Stimulated activated effector memory CD8-positive, alpha-beta T cell treated with anti-CD3 and anti-CD28 coated beads, Interleukin-12 subunit alpha, Interleukin-12 subunit beta, amount 100 ng/mL, for 72 hours (primary cell): ENCODE measurements at regions not wholly inside any gene's neighbourhood (a gene's known extent, or its start where the extent isn't known, plus 50 kb on each side); places are given as distances from the start of the nearest gene placed in this dataset.

Source experiments
- ATAC-seq: fragments of 150-1000 bp; cut with Tn5 transposase; 2 replicates; pipeline ENCODE4 v1.10.0; 2021
- DNase-seq, 2 donors: peaks; one replicate each; pipeline ENCODE4 v3.0.0; 2021 to 2022; ENCODE audit warnings: low spot score in 2 of 2
- H3K27ac Mint-ChIP-seq: one replicate; pipeline ENCODE4 v1.8.0; 2022; ENCODE audit warnings: mild to moderate bottlenecking, mixed read lengths
- H3K36me3 Mint-ChIP-seq: one replicate; pipeline ENCODE4 v1.8.0; 2022; ENCODE audit warnings: mild to moderate bottlenecking, mixed read lengths
- H3K4me1 Mint-ChIP-seq: one replicate; pipeline ENCODE4 v1.8.0; 2022; ENCODE audit warnings: mixed read lengths
- H3K4me3 Mint-ChIP-seq: one replicate; pipeline ENCODE4 v1.8.0; 2022; ENCODE audit warnings: mild to moderate bottlenecking, mixed read lengths
- H3K9me3 Mint-ChIP-seq: one replicate; pipeline ENCODE4 v1.8.0; 2022; ENCODE audit warnings: mixed read lengths

DNA sequence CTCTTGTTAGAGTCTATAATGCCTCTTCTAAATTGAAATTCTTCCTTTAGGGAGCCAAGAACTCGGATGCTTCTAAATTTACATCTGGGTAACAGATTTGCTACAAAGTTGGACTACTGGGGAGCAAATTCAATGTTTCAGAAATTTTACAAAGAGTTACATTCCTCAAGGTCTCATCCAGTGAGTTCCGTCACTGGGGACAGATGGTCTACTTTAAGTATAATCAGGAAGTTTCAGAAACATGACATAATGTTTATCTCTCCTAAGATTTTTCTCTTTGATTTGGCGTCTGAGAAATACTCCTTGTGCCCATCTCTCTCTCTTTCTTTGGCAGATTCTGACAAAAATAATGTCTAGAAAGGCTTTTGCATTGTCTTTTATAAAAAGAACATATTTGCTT is 81.5 kb upstream of the MBNL2 start:
- H3K4me3 Mint-ChIP-seq, result no peak overlapping the region
- no peak for ATAC-seq
- H3K4me1 Mint-ChIP-seq, result peaks cover 8% of the 10 kb centered on the region
- DNase-seq, result no peak
- H3K27ac Mint-ChIP-seq, result no peak overlapping the region
- H3K36me3 Mint-ChIP-seq, result no peaks in the 10 kb centered on the region
- H3K9me3 Mint-ChIP-seq, result no peaks in the 10 kb centered on the region

GRCh38 chr13:97141097-97141496 is 81.0 kb upstream of the MBNL2 start:
- ATAC-seq (no peak), DNase-seq (no peak)
- H3K4me3 Mint-ChIP-seq, result no peak overlapping the region
- H3K4me1 Mint-ChIP-seq, result peaks cover 8% of the 10 kb centered on the region
- no peak overlapping the region for H3K27ac Mint-ChIP-seq
- no peaks in the 10 kb centered on the region for H3K36me3 Mint-ChIP-seq
- no peaks in the 10 kb centered on the region for H3K9me3 Mint-ChIP-seq

DNA sequence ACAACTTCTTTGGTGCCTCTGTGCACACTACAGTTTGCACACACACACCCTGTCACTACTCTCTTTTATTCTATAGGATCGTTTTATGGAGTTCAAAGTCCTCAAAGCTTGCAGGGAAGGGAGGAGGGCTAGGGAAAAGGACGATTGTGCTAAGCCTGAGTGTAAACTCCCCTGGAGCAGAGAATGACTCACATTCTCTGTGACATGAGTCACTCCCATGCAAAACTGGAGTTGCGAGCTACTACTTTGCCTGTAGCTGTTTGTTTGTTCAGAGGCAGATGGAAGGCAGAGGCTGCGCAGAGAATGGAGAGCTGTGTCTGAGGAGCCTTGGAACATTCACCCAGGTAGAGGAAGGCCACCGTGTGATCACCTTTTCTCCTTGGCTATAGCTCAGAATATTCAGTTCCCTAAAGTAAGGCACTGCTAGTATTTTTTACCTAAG is 80.5 kb upstream of the MBNL2 start:
- ATAC-seq (peak; percentile 98), DNase-seq (peak in 1 of 2 donors; percentile 56)
- Mint-ChIP-seq H3K27ac (no peak overlapping the region), H3K4me3 (peak overlapping the region; percentile 14), H3K4me1 (peaks cover 8% of the 10 kb centered on the region), H3K36me3 (no peaks in the 10 kb centered on the region), H3K9me3 (no peaks in the 10 kb centered on the region)

DNA sequence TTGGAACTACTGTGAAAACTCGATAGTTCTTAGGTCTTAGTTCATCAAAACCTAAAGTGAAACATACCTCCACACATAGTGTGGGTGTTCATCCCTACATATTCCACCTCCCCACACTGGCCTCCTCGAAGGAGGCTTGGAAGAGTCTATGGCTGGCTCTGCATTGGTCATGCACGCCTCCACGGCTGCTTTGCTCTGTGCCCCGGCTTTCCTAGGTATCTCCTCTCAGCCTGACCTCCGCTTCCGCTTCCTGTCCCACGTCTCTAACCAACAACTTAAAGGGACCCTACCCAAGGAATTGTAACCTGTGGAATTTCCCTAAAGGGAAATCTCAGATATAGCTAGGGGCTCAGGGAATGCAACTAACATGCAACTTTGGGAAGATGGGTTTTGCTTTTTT is 79.7 kb upstream of the MBNL2 start:
- no peaks in the 10 kb centered on the region for H3K36me3 Mint-ChIP-seq
- H3K4me1 Mint-ChIP-seq, result peaks cover 8% of the 10 kb centered on the region
- ATAC-seq, result no peak
- no peak for DNase-seq
- no peak overlapping the region for H3K4me3 Mint-ChIP-seq
- no peak overlapping the region for H3K27ac Mint-ChIP-seq
- H3K9me3 Mint-ChIP-seq, result no peaks in the 10 kb centered on the region

- DNase-seq, result no peak
- no peak for ATAC-seq
- Mint-ChIP-seq H3K4me1 (peaks cover 8% of the 10 kb centered on the region), H3K9me3 (no peaks in the 10 kb centered on the region), H3K4me3 (no peak overlapping the region), H3K36me3 (no peaks in the 10 kb centered on the region), H3K27ac (no peak overlapping the region)
Observed at GRCh38 chr13:97145057-97145456, 77.1 kb upstream of the MBNL2 start.

DNA sequence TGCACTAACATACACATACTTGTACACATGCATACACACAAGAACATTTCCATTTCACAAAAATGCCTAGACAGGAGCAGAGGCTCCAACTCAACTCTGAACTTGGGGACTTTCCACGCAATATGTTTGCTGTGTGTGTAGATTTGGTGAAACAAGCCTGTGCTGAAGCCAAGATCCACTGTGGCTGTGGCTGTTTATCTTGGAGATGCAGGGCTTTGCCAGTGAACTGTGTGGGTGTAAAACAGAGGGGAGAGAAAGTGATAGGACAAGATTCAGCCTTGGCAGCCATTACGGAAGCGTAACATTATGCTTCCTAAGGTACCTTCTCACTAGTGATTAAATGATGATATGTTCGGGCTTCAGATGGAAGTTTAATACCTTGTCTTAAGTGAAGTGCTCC is 73.2 kb upstream of the MBNL2 start:
- Mint-ChIP-seq H3K4me3 (no peak overlapping the region), H3K27ac (no peak overlapping the region), H3K36me3 (no peaks in the 10 kb centered on the region), H3K4me1 (no peaks in the 10 kb centered on the region), H3K9me3 (no peaks in the 10 kb centered on the region)
- no peak for DNase-seq
- ATAC-seq, result no peak

DNA sequence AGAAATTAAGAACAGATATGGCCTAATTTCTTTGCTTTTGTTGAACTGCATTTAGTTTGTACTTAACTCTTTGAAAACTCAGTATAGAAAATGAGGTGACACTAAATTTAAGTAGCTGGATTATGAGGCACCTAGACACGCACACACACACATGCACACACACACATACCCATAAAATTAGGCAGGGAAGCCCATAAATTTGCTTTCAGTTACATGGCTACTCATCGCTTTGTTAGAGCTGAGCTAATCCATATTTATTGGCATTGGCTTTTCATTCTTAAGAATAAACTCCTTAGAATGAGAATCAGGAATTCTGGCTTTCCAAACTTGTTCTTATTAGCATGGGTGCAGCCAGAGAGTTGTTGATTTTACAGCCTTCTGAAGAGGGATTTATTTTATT is 61.7 kb upstream of the MBNL2 start:
- Mint-ChIP-seq H3K4me3 (no peak overlapping the region), H3K27ac (no peak overlapping the region), H3K9me3 (no peaks in the 10 kb centered on the region), H3K4me1 (no peaks in the 10 kb centered on the region), H3K36me3 (no peaks in the 10 kb centered on the region)
- no peak for DNase-seq
- ATAC-seq, result no peak

GRCh38 chr13:97161582-97162231 is 60.4 kb upstream of the MBNL2 start:
- DNase-seq (no peak), ATAC-seq (no peak)
- Mint-ChIP-seq H3K4me1 (no peaks in the 10 kb centered on the region), H3K4me3 (no peak overlapping the region), H3K36me3 (no peaks in the 10 kb centered on the region), H3K9me3 (no peaks in the 10 kb centered on the region), H3K27ac (no peak overlapping the region)

DNA sequence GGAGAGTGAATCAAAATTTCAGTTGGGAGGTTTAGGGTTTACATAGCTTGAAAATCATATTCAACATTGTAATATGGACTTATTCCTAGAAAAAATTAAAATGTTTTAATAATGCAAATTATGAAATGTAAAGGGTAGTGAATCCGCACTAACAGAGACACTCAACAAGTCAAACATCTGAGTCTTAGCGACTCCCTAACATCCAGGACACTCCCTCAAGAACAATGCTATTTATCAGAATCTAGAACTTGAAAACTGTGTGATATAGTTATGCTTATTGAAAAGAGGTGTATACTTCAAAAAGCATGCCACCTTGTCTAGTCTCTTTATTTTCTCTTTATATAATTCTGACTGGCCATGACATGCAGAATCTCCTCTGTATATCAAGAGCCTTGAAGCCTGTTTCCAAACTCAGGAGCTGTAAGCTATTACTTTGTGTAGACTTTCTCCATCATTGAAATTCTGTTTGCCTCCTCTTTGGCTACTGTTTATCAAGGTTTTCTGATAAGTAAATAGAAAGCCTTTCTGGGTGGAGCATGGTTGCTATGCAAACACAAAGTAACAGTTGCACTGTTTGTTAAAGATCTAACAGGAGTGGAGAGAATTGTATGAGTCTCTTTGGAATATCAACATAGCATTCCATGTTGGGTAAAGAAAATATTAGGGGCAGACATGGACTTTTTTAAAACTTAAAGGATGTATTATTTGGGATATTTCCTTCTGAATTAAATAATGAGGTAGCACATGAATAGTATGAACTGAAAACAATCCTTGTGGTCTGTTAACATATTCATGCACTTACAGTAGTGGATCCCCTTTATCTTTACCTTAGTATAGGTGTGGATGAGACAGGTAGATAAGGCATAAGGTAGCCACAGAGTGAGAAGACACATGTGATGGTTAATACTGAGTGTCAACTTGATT is 56.4 kb upstream of the MBNL2 start:
- ATAC-seq (no peak), DNase-seq (no peak)
- Mint-ChIP-seq H3K27ac (no peak overlapping the region), H3K36me3 (no peaks in the 10 kb centered on the region), H3K4me1 (no peaks in the 10 kb centered on the region), H3K9me3 (no peaks in the 10 kb centered on the region), H3K4me3 (no peak overlapping the region)

GRCh38 chr13:97171136-97171535 is 51.0 kb upstream of the MBNL2 start:
- Mint-ChIP-seq H3K4me1 (no peaks in the 10 kb centered on the region), H3K27ac (no peak overlapping the region), H3K4me3 (no peak overlapping the region), H3K9me3 (peaks cover 3% of the 10 kb centered on the region), H3K36me3 (no peaks in the 10 kb centered on the region)
- ATAC-seq (no peak), DNase-seq (no peak)
